Choroid plexus epithelial cell (primary cell): ENCODE measurements at regions not wholly inside any gene's neighbourhood (a gene's known extent, or its start where the extent isn't known, plus 50 kb on each side); places are given as distances from the start of the nearest gene placed in this dataset.

Experiments
- DNase-seq: peaks from one replicate; pipeline ENCODE4 v3.0.0-alpha.2; 2010; ENCODE audit warnings: low read depth
- H3K4me3 ChIP-seq: 2 replicates; pipeline ENCODE4 v1.5.1; 2011; ENCODE audit warnings: low read depth, mild to moderate bottlenecking, control low read depth, low read length, moderate library complexity
- TF ChIP-seq, protein P1 (sequence below): conservative IDR thresholded peaks from 2 replicates; pipeline ENCODE4 v1.5.1; 2011; ENCODE audit warnings: low read depth, mild to moderate bottlenecking, control low read depth, inconsistent platforms, low read length, moderate library complexity

DNA sequence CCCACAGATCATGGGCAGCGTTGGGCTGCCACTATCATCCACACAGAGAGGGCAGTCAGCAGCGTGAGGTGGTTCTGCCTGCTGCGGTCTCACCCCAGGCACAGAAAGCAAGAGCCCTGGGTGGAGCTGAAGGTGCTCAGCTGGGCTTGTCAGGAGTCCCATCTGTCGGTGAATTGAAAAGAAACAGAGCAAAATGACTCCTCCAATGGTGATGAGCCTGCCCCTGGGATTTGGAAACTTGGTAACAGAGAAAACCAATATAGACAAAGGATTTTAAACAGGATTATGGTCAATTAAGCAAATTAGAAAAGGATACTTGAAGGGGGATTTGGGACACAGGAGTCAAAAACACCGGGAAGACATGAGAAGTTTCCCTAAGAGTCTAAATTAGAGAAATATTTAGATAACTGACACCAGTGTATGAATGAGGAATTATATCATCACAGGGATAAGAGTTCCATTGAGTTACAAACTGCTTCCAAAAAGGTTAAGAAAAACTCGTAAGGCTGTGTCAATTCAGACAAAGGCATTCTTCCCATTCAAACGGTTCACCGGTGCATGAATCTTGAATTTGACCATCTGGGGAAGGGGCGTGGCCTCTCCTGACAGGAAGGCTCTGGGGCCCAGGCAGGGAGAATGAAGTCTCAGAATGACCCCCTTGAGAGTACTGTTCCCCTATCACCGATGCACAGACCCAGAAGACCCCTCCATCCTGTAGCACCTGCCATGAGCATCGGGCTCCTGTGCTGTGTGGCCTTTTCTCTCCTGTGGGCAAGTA is 70.0 kb upstream of the PRSS58 start:
- H3K4me3 ChIP-seq = no peak overlapping the region
- TF ChIP-seq, protein P1, sequence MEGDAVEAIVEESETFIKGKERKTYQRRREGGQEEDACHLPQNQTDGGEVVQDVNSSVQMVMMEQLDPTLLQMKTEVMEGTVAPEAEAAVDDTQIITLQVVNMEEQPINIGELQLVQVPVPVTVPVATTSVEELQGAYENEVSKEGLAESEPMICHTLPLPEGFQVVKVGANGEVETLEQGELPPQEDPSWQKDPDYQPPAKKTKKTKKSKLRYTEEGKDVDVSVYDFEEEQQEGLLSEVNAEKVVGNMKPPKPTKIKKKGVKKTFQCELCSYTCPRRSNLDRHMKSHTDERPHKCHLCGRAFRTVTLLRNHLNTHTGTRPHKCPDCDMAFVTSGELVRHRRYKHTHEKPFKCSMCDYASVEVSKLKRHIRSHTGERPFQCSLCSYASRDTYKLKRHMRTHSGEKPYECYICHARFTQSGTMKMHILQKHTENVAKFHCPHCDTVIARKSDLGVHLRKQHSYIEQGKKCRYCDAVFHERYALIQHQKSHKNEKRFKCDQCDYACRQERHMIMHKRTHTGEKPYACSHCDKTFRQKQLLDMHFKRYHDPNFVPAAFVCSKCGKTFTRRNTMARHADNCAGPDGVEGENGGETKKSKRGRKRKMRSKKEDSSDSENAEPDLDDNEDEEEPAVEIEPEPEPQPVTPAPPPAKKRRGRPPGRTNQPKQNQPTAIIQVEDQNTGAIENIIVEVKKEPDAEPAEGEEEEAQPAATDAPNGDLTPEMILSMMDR = no peak

DNA sequence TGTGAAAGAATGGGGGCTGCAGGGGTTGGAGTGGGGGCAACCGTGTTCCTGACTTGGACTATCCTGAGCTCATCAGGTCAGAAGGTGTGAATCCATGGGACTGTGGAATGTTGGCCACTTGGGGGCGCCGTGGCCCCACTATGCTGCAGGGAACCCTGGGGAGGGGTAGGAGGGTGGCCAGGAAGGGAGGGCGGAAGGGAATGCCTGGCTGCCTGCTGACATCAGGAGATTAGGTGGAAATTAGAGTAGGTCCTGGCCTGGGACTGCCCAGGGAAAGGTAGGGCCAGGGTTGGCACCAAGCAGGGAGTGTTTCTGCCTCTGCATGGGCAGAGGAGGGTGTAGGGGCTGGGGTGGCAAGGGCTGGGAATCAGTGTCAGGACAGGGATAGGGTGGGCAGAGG is 65.8 kb upstream of the PRSS58 start:
- TF ChIP-seq, protein P1 = peak; percentile 57
- no peak overlapping the region for H3K4me3 ChIP-seq
- DNase-seq = peak; percentile 34

More for the DNA sequence above, 70.0 kb upstream of the PRSS58 start:
- DNase-seq = no peak

DNA sequence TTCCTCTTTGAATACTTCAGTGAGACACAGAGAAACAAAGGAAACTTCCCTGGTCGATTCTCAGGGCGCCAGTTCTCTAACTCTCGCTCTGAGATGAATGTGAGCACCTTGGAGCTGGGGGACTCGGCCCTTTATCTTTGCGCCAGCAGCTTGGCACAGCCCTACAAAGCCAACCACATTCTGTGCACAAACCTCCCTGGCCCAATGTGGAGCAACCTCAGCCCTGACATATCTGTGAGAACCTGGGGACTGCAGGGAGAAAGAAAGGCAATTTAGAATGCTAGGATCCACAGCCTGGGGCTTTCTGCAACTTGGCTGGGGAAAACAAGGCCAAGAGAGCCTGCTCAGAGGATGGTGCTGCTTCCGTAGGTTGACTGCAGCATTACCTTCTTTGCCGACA is 63.5 kb upstream of the PRSS58 start:
- TF ChIP-seq, protein P1 = no peak
- no peak overlapping the region for H3K4me3 ChIP-seq

DNA sequence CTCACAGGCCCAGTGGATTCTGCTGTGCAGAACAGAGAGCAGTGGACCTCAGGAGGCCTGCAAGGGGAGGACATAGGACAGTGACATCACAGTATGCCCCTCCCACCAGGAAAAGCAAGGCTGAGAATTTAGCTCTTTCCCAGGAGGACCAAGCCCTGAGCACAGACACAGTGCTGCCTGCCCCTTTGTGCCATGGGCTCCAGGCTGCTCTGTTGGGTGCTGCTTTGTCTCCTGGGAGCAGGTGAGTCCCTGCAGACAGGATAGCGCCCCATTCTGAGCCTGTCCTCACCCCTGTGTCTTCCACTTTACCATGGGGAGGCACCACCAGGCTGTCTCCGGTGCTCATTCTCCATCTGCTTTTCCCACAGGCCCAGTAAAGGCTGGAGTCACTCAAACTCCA is 63.0 kb upstream of the PRSS58 start:
- TF ChIP-seq, protein P1 = no peak
- H3K4me3 ChIP-seq = no peak overlapping the region
- no peak for DNase-seq

More for the DNA sequence above, 63.5 kb upstream of the PRSS58 start:
- no peak for DNase-seq

DNA sequence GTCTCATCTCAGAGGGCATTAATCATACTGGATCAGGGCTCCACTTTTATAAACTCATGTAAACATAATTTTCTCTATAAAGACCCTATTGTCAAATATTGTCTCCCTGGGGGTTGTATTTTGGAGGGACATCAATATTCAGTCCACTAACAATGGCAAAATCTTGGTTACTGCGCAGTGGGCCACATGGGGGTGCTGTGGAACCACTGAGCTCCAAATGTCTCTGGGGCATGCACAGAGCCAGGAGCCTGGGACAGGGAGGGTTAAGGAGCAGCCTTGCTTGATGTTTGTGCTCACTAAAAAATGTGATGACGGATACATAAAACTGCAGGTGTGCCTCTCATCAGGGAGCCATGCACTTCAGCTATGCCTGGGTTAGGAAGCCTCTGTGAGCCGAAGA is 62.1 kb upstream of the PRSS58 start:
- DNase-seq = peak; percentile 19
- H3K4me3 ChIP-seq = no peak overlapping the region
- TF ChIP-seq, protein P1 = peak; percentile 60

DNA sequence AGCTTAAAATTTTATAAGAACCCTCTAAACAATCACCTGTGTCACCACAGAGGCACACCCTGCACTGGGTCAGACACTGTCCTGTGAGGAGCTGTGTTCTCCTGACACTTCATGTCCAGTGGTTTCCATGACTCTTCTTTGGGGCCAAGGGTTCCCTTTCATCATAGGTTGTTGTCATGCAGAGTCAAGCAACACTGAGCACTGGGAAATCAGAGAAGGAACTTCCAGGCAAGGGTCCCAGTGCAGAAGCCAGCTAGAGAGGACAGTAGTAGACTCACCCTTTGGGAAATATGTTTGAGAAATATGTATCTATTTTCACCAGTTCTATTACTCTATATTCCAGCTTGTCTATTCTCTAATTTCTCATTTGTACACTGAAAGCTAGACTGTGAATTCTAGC is 56.4 kb upstream of the PRSS58 start:
- no peak for DNase-seq
- TF ChIP-seq, protein P1 = no peak
- H3K4me3 ChIP-seq = no peak overlapping the region

DNA sequence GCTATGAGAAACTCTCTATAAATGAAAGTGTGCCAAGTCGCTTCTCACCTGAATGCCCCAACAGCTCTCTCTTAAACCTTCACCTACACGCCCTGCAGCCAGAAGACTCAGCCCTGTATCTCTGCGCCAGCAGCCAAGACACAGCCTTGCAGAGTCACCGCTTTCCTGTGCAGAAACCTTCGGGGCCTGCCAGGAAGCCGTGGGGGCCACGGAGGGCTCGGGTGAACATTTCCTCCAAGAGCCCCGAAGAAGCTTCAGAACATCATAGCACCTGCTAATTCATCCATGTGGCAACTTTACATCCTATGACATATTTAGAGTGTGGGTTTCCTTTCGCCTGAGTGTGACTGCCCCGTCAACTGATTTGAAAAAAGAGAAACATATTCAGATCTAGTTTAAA is 55.7 kb upstream of the PRSS58 start:
- DNase-seq = no peak
- no peak overlapping the region for H3K4me3 ChIP-seq
- TF ChIP-seq, protein P1 = no peak
